HL-60 (cell line): ENCODE measurements at regions not wholly inside any gene's neighbourhood (a gene's known extent, or its start where the extent isn't known, plus 50 kb on each side); places are given as distances from the start of the nearest gene placed in this dataset.

ENCODE experiments used
- DNase-seq, 2 experiments: peaks; one replicate each; pipeline ENCODE4 v3.0.0-alpha.2; 2010 to 2020; ENCODE audit warnings: low read depth in 1 of 2, low spot score in 1 of 2
- H3K27ac ChIP-seq: fragments of 250-450 bp; sonication (Bioruptor Pico); replicated peaks from 2 replicates; pipeline ENCODE4 v1.5.1; 2020; ENCODE audit warnings: mild to moderate bottlenecking, moderate library complexity
- H3K27me3 ChIP-seq: fragments of 250-450 bp; sonication (Bioruptor Pico); 2 replicates; pipeline ENCODE4 v1.5.1; 2021; ENCODE audit warnings: mild to moderate bottlenecking, moderate library complexity; ENCODE audit not compliant: insufficient read depth, poor library complexity, severe bottlenecking
- H3K4me3 ChIP-seq: replicated peaks from 2 replicates; pipeline ENCODE4 v1.5.1; 2011; ENCODE audit warnings: mild to moderate bottlenecking, control low read depth, low read length; ENCODE audit not compliant: insufficient read depth
- CTCF ChIP-seq: IDR thresholded peaks from one replicate; pipeline ENCODE4 v1.5.1; 2011; ENCODE audit warnings: low read length, control low read depth, inconsistent platforms; ENCODE audit not compliant: insufficient read depth
- GABPA ChIP-seq: IDR thresholded peaks from 2 replicates; pipeline ENCODE4 v1.6.1; 2012; ENCODE audit warnings: low read depth
- POLR2AphosphoS5 ChIP-seq: IDR thresholded peaks from 2 replicates; pipeline ENCODE4 v1.6.1; 2012; ENCODE audit warnings: low read depth
- REST ChIP-seq: IDR thresholded peaks from 2 replicates; pipeline ENCODE4 v1.6.1; 2012; ENCODE audit warnings: low read depth; ENCODE audit not compliant: insufficient replicate concordance
- SPI1 ChIP-seq: IDR thresholded peaks from 2 replicates; pipeline ENCODE4 v1.6.1; 2012; ENCODE audit warnings: low read depth, mild to moderate bottlenecking, borderline replicate concordance

DNA sequence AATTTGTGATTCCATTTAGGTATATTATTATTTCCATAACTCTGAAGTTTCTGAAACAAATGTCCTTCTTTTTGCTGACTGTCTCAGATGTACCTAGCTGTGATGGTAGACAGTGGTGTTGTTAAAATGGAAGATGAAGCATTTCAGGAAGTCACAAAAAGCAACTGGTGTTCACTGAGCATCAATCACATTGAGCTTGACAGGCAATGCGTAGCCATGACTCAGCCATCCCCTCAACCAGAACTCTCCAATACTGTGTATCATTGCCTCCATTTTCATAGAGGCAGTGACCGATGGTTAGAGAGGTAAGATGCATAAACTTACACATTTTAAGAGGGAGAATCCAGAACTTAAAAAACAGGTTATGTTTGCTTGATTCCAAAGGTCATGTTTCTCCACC is 434.0 kb downstream of the INHBA start:
- DNase-seq, result no peak
- Histone ChIP-seq H3K27ac (no peak overlapping the region), H3K4me3 (no peak overlapping the region), H3K27me3 (no peaks in the 10 kb centered on the region)
- TF ChIP-seq CTCF, result no peak
- TF ChIP-seq SPI1, result no peak
- TF ChIP-seq POLR2AphosphoS5, result no peak
- no peak for TF ChIP-seq REST
- TF ChIP-seq GABPA, result no peak

DNA sequence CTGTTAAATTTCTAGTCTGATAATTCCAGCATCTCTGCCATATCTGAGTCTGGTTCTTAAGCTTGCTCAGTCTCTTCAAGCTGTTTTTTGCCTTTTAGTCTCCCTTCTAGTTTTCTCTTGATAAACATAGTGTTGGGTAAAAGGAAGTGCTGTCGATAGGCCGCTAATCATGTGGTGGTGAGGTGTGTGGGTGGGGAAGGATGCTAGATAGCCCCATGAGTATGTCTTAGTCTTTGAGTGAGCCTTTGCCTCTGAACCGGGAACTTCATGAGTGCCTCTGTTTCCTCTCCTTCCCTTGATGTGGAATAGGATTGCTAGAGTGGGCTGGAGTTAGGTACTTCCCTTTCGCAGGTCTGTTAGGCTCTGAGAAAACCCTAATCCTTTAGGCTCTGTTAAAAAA is 441.8 kb downstream of the INHBA start:
- TF ChIP-seq POLR2AphosphoS5 (no peak), GABPA (no peak), REST (no peak), CTCF (no peak), SPI1 (no peak)
- Histone ChIP-seq H3K4me3 (no peak overlapping the region), H3K27me3 (no peaks in the 10 kb centered on the region), H3K27ac (no peak overlapping the region)
- DNase-seq, result no peak

DNA sequence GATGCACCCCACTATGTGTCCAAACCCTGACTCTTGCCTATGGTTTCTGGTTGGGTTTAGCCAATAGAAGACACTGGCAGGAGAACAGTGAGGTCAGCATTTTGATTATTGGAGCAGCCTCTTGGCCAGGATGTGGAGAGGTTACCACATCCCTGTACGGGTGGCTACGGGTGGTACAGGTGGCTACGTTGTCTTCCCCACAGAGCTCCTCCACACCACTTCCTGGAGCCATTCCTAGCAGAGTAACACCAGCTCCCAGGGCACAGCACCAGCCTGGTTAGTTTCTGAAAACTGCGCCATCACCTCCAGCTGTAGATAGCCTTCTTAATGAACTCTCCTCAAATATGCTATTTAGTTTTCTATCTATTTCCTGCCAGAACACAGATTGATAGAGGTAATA is 445.2 kb downstream of the INHBA start:
- H3K27ac ChIP-seq, result no peak overlapping the region
- DNase-seq, result no peak
- TF ChIP-seq CTCF, result no peak
- no peak for TF ChIP-seq POLR2AphosphoS5
- TF ChIP-seq REST, result no peak
- TF ChIP-seq GABPA, result no peak
- H3K27me3 ChIP-seq, result no peaks in the 10 kb centered on the region
- no peak overlapping the region for H3K4me3 ChIP-seq
